GM12878 (cell line): ENCODE measurements at regions not wholly inside any gene's neighbourhood (a gene's known extent, or its start where the extent isn't known, plus 50 kb on each side); places are given as distances from the start of the nearest gene placed in this dataset.

Experiments
- EGR1 ChIP-seq, 2 experiments: IDR thresholded peaks; 1 replicate in 1 of 2; 2 replicates in 1 of 2; pipeline ENCODE4 v1.6.1; 2011 to 2012; ENCODE audit warnings: low read depth in 2 of 2, low read length in 2 of 2, borderline replicate concordance in 1 of 2, mild to moderate bottlenecking in 1 of 2, moderate library complexity in 1 of 2
- GATAD2B ChIP-seq: fragments of 450-650 bp; conservative IDR thresholded peaks from 2 replicates; pipeline ENCODE4 v1.6.1; 2017; ENCODE audit warnings: low read depth, mild to moderate bottlenecking, moderate library complexity
- HCFC1 ChIP-seq: fragments of 150-350 bp; IDR thresholded peaks from 2 replicates; pipeline ENCODE4 v1.6.1; 2014; ENCODE audit warnings: low read length
- HDAC2 ChIP-seq: fragments of 200-600 bp; sonication (generic); IDR thresholded peaks from 2 replicates; pipeline ENCODE4 v1.6.1; 2017
- IKZF1 ChIP-seq: fragments of 450-650 bp; conservative IDR thresholded peaks from 2 replicates; pipeline ENCODE4 v1.6.1; 2017; ENCODE audit warnings: antibody characterized with exemption, mild to moderate bottlenecking
- NFIC ChIP-seq: IDR thresholded peaks from 2 replicates; pipeline ENCODE4 v1.6.1; 2012; ENCODE audit warnings: low read depth, mild to moderate bottlenecking, inconsistent platforms, low read length, moderate library complexity
- NR2C1 ChIP-seq: fragments of 450-650 bp; IDR thresholded peaks from 2 replicates; pipeline ENCODE4 v1.6.1; 2017; ENCODE audit warnings: antibody characterized with exemption, mild to moderate bottlenecking, moderate library complexity
- SMARCA5 ChIP-seq: fragments of 450-650 bp; IDR thresholded peaks from 2 replicates; pipeline ENCODE4 v1.6.1; 2017; ENCODE audit warnings: mild to moderate bottlenecking
- TAF1 ChIP-seq: IDR thresholded peaks from 2 replicates; pipeline ENCODE4 v1.6.1; 2011; ENCODE audit warnings: mild to moderate bottlenecking, low read depth, low read length, borderline replicate concordance
- ZBTB33 ChIP-seq: fragments of 450-650 bp; IDR thresholded peaks from 2 replicates; pipeline ENCODE4 v1.6.1; 2017; ENCODE audit warnings: mild to moderate bottlenecking
- ZBTB40 ChIP-seq: fragments of 450-650 bp; IDR thresholded peaks from 2 replicates; pipeline ENCODE4 v1.6.1; 2016; ENCODE audit warnings: mild to moderate bottlenecking, moderate library complexity, borderline replicate concordance

- TF ChIP-seq NR2C1 = no peak
- no peak for TF ChIP-seq GATAD2B
- no peak for TF ChIP-seq ZBTB33
- no peak for TF ChIP-seq SMARCA5
- TF ChIP-seq HDAC2 = no peak
- no peak for TF ChIP-seq HCFC1
- no peak for TF ChIP-seq ZBTB40
- no peak for TF ChIP-seq EGR1 (IDR thresholded peaks at IDR 0.05; ENCODE audit: borderline replicate concordance in 1 of 2, low read depth in 2 of 2, low read length in 2 of 2)
- no peak for TF ChIP-seq IKZF1
- no peak for TF ChIP-seq TAF1
- no peak for TF ChIP-seq NFIC
- TF ChIP-seq, all 136 proteins: peak for 0
These were observed 83.3 kb downstream of the FOXA2 start (continued) for GRCh38 chr20:22501034-22501433.
